Progenitor cell of endocrine pancreas (in vitro differentiated cells): ENCODE measurements at regions not wholly inside any gene's neighbourhood (a gene's known extent, or its start where the extent isn't known, plus 50 kb on each side); places are given as distances from the start of the nearest gene placed in this dataset.

Experiments
- DNase-seq: peaks from one replicate; pipeline ENCODE4 v3.0.0; 2021; ENCODE audit warnings: low spot score; ENCODE audit not compliant: unreplicated experiment
- H3K27ac Mint-ChIP-seq: 2 replicates; pipeline ENCODE4 v1.8.0; 2021; ENCODE audit warnings: mild to moderate bottlenecking, moderate library complexity, mixed read lengths
- H3K27me3 Mint-ChIP-seq: 2 replicates; pipeline ENCODE4 v1.8.0; 2021; ENCODE audit warnings: mixed read lengths
- H3K36me3 Mint-ChIP-seq: 2 replicates; pipeline ENCODE4 v1.8.0; 2022; ENCODE audit warnings: mixed read lengths; ENCODE audit not compliant: insufficient read depth
- H3K4me1 Mint-ChIP-seq: 2 replicates; pipeline ENCODE4 v1.8.0; 2021; ENCODE audit warnings: low read depth, mixed read lengths
- H3K4me3 Mint-ChIP-seq: 2 replicates; pipeline ENCODE4 v1.8.0; 2021; ENCODE audit warnings: low read depth, mild to moderate bottlenecking, moderate library complexity, mixed read lengths
- H3K9me3 Mint-ChIP-seq: 2 replicates; pipeline ENCODE4 v1.8.0; 2021; ENCODE audit warnings: low read depth, mixed read lengths
- CTCF ChIP-seq: fragments of 200-600 bp; sonication (generic); IDR thresholded peaks from one replicate; pipeline ENCODE4 v1.5.0; 2021; ENCODE audit warnings: antibody characterized with exemption, mild to moderate bottlenecking; ENCODE audit not compliant: unreplicated experiment

GRCh38 chr9:31304576-31304975 is 1079.9 kb upstream of the ACO1 start:
- Mint-ChIP-seq H3K4me1 (peaks cover 1% of the 10 kb centered on the region), H3K27me3 (no peaks in the 10 kb centered on the region), H3K27ac (no peak overlapping the region), H3K36me3 (peaks cover 2% of the 10 kb centered on the region), H3K4me3 (no peak overlapping the region), H3K9me3 (peaks cover 7% of the 10 kb centered on the region)
- TF ChIP-seq CTCF, result no peak
- DNase-seq, result no peak

DNA sequence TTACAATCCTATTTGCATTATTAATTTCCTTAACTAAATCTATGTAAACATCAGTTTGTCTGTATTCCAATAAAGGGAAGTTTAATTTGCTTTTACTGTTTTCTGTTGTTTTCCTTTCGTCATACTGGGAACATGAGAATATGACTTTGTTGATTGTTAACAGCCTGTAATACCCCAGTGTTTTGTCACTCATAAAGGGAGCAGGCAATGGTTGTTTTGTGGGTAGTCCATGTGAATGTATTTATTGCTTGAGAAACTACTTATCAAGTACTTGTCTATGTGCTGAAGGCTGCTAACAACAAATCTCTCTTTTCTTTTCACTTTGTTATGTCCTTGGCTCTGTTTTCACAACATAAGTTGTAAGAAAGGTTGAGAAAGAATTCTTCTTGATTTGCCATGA is 1070.2 kb upstream of the ACO1 start:
- TF ChIP-seq CTCF, result no peak
- no peak overlapping the region for H3K27ac Mint-ChIP-seq

DNA sequence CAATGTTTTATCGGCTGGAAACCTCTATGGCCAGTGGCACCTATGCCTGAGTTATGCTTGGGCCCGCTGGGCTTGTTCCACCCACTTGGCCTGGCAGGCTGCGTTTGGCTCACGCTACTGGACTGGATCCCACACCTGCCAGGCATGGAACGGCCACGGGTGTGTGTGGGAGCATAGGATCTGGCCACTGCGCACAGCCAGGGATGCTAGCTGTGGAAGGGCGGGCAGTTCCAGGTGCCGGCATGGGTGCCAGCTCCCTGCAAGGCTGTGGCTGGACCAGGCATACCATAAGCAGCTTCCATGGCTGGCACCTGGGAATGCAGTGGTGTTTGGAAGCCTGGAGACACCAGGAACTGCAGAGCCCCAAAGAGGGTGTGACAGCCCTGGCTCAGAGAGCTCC is 1063.9 kb upstream of the ACO1 start:
- H3K4me3 Mint-ChIP-seq, result no peak overlapping the region
- no peaks in the 10 kb centered on the region for H3K9me3 Mint-ChIP-seq
- H3K4me1 Mint-ChIP-seq, result no peaks in the 10 kb centered on the region
- H3K27ac Mint-ChIP-seq, result no peak overlapping the region
- DNase-seq, result no peak
- TF ChIP-seq CTCF, result no peak
- no peaks in the 10 kb centered on the region for H3K36me3 Mint-ChIP-seq
- no peaks in the 10 kb centered on the region for H3K27me3 Mint-ChIP-seq

More for the DNA sequence above, 1070.2 kb upstream of the ACO1 start:
- no peak overlapping the region for H3K4me3 Mint-ChIP-seq
- no peaks in the 10 kb centered on the region for H3K36me3 Mint-ChIP-seq
- H3K27me3 Mint-ChIP-seq, result no peaks in the 10 kb centered on the region
- no peaks in the 10 kb centered on the region for H3K4me1 Mint-ChIP-seq
- H3K9me3 Mint-ChIP-seq, result peaks cover 3% of the 10 kb centered on the region
- DNase-seq, result no peak

DNA sequence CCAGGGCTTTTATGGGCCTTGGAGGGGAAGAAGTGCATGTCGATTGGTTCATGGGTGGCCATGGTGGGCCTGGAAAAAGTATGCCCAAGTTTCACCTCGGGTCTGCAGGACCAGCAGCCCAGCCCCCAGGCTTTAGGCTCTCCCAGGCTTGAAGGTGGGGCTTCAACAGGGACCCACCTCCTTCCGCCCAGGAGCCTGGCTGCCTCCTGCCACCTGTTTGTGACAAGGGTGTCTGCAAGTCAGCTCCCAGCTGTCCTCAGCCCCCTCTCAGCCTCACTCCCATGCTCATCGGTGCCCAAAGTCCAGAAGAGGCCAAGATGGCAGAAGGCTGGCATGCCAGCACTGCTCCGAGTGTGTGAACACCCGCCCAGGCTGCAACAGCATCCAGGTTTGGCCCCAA is 1063.2 kb upstream of the ACO1 start:
- Mint-ChIP-seq H3K4me3 (no peak overlapping the region), H3K27me3 (peaks cover under 1% of the 10 kb centered on the region), H3K9me3 (no peaks in the 10 kb centered on the region), H3K4me1 (no peaks in the 10 kb centered on the region), H3K36me3 (no peaks in the 10 kb centered on the region), H3K27ac (no peak overlapping the region)
- DNase-seq, result no peak
- no peak for TF ChIP-seq CTCF

DNA sequence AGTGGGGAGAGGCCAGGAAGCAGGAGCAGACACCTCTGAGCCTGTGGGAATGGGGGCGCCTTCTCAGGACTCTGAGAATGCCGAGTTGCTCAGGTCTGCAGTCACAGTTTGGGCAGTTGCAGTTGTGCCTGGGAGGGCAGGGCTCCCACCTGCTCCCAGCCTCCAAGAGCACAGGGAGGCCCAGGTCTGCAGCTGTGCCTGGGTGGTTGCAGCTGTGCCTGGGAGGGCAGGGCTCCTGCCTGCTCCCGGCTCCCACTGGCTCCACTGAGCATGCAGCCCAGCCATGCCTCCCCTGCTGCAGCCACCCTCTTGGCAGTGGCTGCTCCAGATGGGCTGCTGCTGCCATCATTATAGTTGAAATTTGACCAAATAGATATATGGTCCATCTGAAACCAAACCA is 1062.8 kb upstream of the ACO1 start:
- TF ChIP-seq CTCF, result no peak
- no peaks in the 10 kb centered on the region for H3K9me3 Mint-ChIP-seq
- peaks cover 5% of the 10 kb centered on the region for H3K27me3 Mint-ChIP-seq
- no peak overlapping the region for H3K4me3 Mint-ChIP-seq
- H3K4me1 Mint-ChIP-seq, result no peaks in the 10 kb centered on the region
- no peaks in the 10 kb centered on the region for H3K36me3 Mint-ChIP-seq
- no peak for DNase-seq
- no peak overlapping the region for H3K27ac Mint-ChIP-seq
